Endothelial cell of umbilical vein (primary cell): ENCODE measurements at regions not wholly inside any gene's neighbourhood (a gene's known extent, or its start where the extent isn't known, plus 50 kb on each side); places are given as distances from the start of the nearest gene placed in this dataset.
A peak's percentile ranks its signal among the peaks of the same experiment; 100 is the strongest.

Source experiments
- BruUV-seq: library from RNA; stranded (reverse); fragments of 400-500 nt; replicated peaks from 2 replicates; lab custom pipeline; 2021; lab: Mats Ljungman, UMichigan
- CTCF ChIA-PET: fragments of 300-600, 350-600 bp; sonication (Branson Sonifier 250); formaldehyde crosslinking; loops from one replicate; lab custom pipeline; 2021; ENCODE audit warnings: antibody characterized with exemption, inconsistent platforms; lab: Charles Lee
- POLR2A ChIA-PET: fragments of 300-600, 350-600 bp; sonication (Branson Sonifier 250); formaldehyde crosslinking; loops from one replicate; lab custom pipeline; 2021; ENCODE audit warnings: antibody characterized with exemption, inconsistent platforms; lab: Charles Lee
- DNase-seq: peaks from one replicate; pipeline ENCODE4 v3.0.0-alpha.2; 2011; ENCODE audit warnings: low read depth, low spot score
- FAIRE-seq: peaks from 2 replicates; lab custom pipeline; 2011; peaks lifted over from hg19 to GRCh38; lab: Jason Lieb, UNC
- H2AFZ ChIP-seq: 2 replicates; pipeline ENCODE4 v1.6.0; 2012; ENCODE audit warnings: low read depth, low read length, control low read depth, inconsistent platforms
- H3K27ac ChIP-seq: 2 replicates; pipeline ENCODE4 v1.5.1; 2011; ENCODE audit warnings: low read depth, mild to moderate bottlenecking, control low read depth, low read length, moderate library complexity; ENCODE audit not compliant: insufficient read depth
- H3K27me3 ChIP-seq, 2 experiments: 2 replicates each; pipeline versions ENCODE4 v1.6.0 to v1.6.1; 2011; ENCODE audit warnings: low read length in 2 of 2, mixed read lengths in 1 of 2; ENCODE audit not compliant: control insufficient read depth in 2 of 2, insufficient read depth in 2 of 2
- H3K36me3 ChIP-seq, 2 experiments: 2 replicates in 1 of 2; 3 replicates in 1 of 2; pipeline ENCODE4 v1.5.1; 2011; ENCODE audit warnings: low read length in 2 of 2, mild to moderate bottlenecking in 1 of 2, moderate library complexity in 1 of 2; ENCODE audit not compliant: control insufficient read depth in 2 of 2, insufficient read depth in 2 of 2; ENCODE audit errors: extremely low read depth in 1 of 2
- H3K4me1 ChIP-seq: 3 replicates; pipeline ENCODE4 v1.5.1; 2011; ENCODE audit warnings: mild to moderate bottlenecking, low read length; ENCODE audit not compliant: control insufficient read depth, insufficient read depth; ENCODE audit errors: extremely low read depth
- H3K4me2 ChIP-seq: 2 replicates; pipeline ENCODE4 v1.6.1; 2011; ENCODE audit warnings: low read length, control low read depth, mixed read lengths; ENCODE audit not compliant: insufficient read depth
- H3K4me3 ChIP-seq, 3 experiments: fragments of 200-600 bp in 1 of 3; sonication (generic), shearing (Covaris generic) in 1 of 3; replicated peaks in 1 of 3; 2 replicates each; pipeline ENCODE4 v1.5.1; 2011 to 2016; ENCODE audit warnings: control low read depth in 3 of 3, low read length in 3 of 3, mild to moderate bottlenecking in 2 of 3, inconsistent platforms in 1 of 3, low read depth in 1 of 3, moderate library complexity in 1 of 3; ENCODE audit not compliant: insufficient read depth in 1 of 3
- H3K79me2 ChIP-seq: 2 replicates; pipeline ENCODE4 v1.6.0; 2012; ENCODE audit warnings: low read length, inconsistent platforms; ENCODE audit not compliant: control insufficient read depth, insufficient read depth
- H3K9ac ChIP-seq: replicated peaks from 2 replicates; pipeline ENCODE3; 2011; ENCODE audit warnings: low read length, control low read depth; ENCODE audit not compliant: insufficient read depth; ENCODE audit errors: extremely low read depth
- H3K9me1 ChIP-seq: replicated peaks from 3 replicates; pipeline ENCODE4 v1.6.0; 2011; ENCODE audit warnings: mild to moderate bottlenecking, low read length; ENCODE audit not compliant: control insufficient read depth, insufficient read depth; ENCODE audit errors: extremely low read depth
- H3K9me3 ChIP-seq: replicated peaks from 2 replicates; pipeline ENCODE4 v1.5.1; 2012; ENCODE audit warnings: low read length, inconsistent platforms; ENCODE audit not compliant: control insufficient read depth, insufficient read depth
- H4K20me1 ChIP-seq: replicated peaks from 2 replicates; pipeline ENCODE3; 2011; ENCODE audit warnings: mild to moderate bottlenecking, low read length; ENCODE audit not compliant: control insufficient read depth, insufficient read depth; ENCODE audit errors: extremely low read depth
- EZH2 ChIP-seq: IDR thresholded peaks from 2 replicates; pipeline ENCODE4 v1.6.1; 2012; ENCODE audit warnings: borderline replicate concordance, low read depth, mild to moderate bottlenecking, moderate library complexity, low read length, inconsistent platforms; ENCODE audit not compliant: severe bottlenecking
- FOS ChIP-seq: IDR thresholded peaks from 2 replicates; pipeline ENCODE4 v1.6.1; 2011; ENCODE audit warnings: mild to moderate bottlenecking, low read length, moderate library complexity, borderline replicate concordance; ENCODE audit not compliant: insufficient read depth
- GATA2 ChIP-seq: IDR thresholded peaks from 2 replicates; pipeline ENCODE4 v1.7.0; 2011; ENCODE audit warnings: low read depth, mild to moderate bottlenecking, moderate library complexity, mixed read lengths, low read length; ENCODE audit not compliant: insufficient read length, insufficient read depth
- JUN ChIP-seq: IDR thresholded peaks from 2 replicates; pipeline ENCODE4 v1.6.1; 2011; ENCODE audit warnings: borderline replicate concordance, low read depth; ENCODE audit not compliant: insufficient read length, insufficient read depth
- MAX ChIP-seq: IDR thresholded peaks from 2 replicates; pipeline ENCODE4 v1.6.1; 2011; ENCODE audit not compliant: insufficient read depth, insufficient read length
- MYC ChIP-seq: IDR thresholded peaks from one replicate; pipeline ENCODE4 v1.6.1; 2011; ENCODE audit warnings: mild to moderate bottlenecking, low read depth, low read length
- POLR2A ChIP-seq: IDR thresholded peaks from 2 replicates; pipeline ENCODE4 v1.6.1; 2012; ENCODE audit warnings: low read depth, mild to moderate bottlenecking, control low read depth, low read length
- POLR2AphosphoS5 ChIP-seq: IDR thresholded peaks from 2 replicates; pipeline ENCODE4 v1.6.1; 2012; ENCODE audit warnings: low read depth, mild to moderate bottlenecking, control low read depth, low read length, moderate library complexity; ENCODE audit not compliant: insufficient read depth
- dilution Hi-C: fragments of 300-500 bp; cut with MboI; formaldehyde crosslinking; loops from one replicate; pipeline ENCODE4 v1.15.0; 2019; ENCODE audit warnings: low sequenced_read_pairs; ENCODE audit not compliant: extremely low pct_ligation_motif_present
- intact Hi-C: fragments of 100-400 bp; cut with micrococcal nuclease; formaldehyde crosslinking; loops from one replicate; pipeline ENCODE4 v1.10.0; 2022

- no peak overlapping the region for H3K27ac ChIP-seq
- TF ChIP-seq GATA2: no peak
- no peak for TF ChIP-seq EZH2
- TF ChIP-seq MAX: no peak
- TF ChIP-seq JUN: no peak
- peak; percentile 42 for DNase-seq
- H3K9me1 ChIP-seq: no peaks in the 10 kb centered on the region
- no peak overlapping the region for H3K9ac ChIP-seq
- FAIRE-seq: no peak
- no peak overlapping the region for H3K4me2 ChIP-seq
- CTCF ChIA-PET: interaction anchor here (1.5 kb wide), 1 partner anchor 60 kb away, joined by 3 read pairs; no protein-coding TSS in a partner anchor
- no peaks in the 10 kb centered on the region for H3K27me3 ChIP-seq
- intact Hi-C loops: no loop called here
- H4K20me1 ChIP-seq: no peaks in the 10 kb centered on the region
- H3K9me3 ChIP-seq: no peaks in the 10 kb centered on the region
- no peaks in the 10 kb centered on the region for H3K36me3 ChIP-seq
- POLR2A ChIA-PET: no interaction called here
- H3K4me3 ChIP-seq: no peak overlapping the region
- no peaks in the 10 kb centered on the region for H3K79me2 ChIP-seq
- H3K4me1 ChIP-seq: peaks cover 10% of the 10 kb centered on the region
- no TSS peak for BruUV-seq
- peak overlapping the region; percentile 38 for H2AFZ ChIP-seq
- dilution Hi-C loops: no loop called here
These were observed 153.6 kb upstream of the COL3A1 start for GRCh38 chr2:188820576-188820975.

DNA sequence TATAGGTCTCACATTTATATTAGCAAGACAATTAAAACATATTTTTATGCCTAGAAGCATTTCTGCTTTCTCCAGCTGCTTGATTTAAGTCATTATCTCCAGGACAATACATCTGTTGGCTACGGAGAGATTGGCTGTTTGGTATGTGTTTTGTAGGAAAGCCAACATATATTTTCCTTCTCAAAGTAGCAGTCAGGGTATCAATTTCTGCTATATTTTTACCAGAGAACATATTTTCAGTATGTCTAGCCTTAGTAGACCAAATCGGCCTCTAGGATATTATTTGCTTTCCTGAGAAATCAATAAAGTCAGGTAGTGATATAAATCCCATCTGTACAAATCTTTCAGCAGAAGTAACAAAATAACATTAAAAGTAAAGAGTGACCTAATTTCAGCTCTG lies 150.0 kb upstream of the COL3A1 start:
- H3K27me3 ChIP-seq: no peaks in the 10 kb centered on the region
- BruUV-seq: no TSS peak
- H3K4me2 ChIP-seq: no peak overlapping the region
- H3K36me3 ChIP-seq: no peaks in the 10 kb centered on the region
- peaks cover 10% of the 10 kb centered on the region for H3K4me1 ChIP-seq
- H4K20me1 ChIP-seq: no peaks in the 10 kb centered on the region
- H3K79me2 ChIP-seq: no peaks in the 10 kb centered on the region
- FAIRE-seq (no peak), DNase-seq (no peak)
- CTCF ChIA-PET: no interaction called here
- no peak overlapping the region for H3K9ac ChIP-seq
- no peaks in the 10 kb centered on the region for H3K9me1 ChIP-seq
- intact Hi-C loops: no loop called here
- H3K27ac ChIP-seq: no peak overlapping the region
- dilution Hi-C loops: no loop called here
- POLR2A ChIA-PET: no interaction called here
- no peak overlapping the region for H3K4me3 ChIP-seq
- H2AFZ ChIP-seq: no peak overlapping the region
- no peaks in the 10 kb centered on the region for H3K9me3 ChIP-seq
- TF ChIP-seq POLR2AphosphoS5 (no peak), GATA2 (no peak), FOS (no peak), POLR2A (no peak), MAX (no peak), MYC (no peak), JUN (no peak)
